ENCODE measurements at regions not wholly inside any gene's neighbourhood (a gene's known extent, or its start where the extent isn't known, plus 50 kb on each side); places are given as distances from the start of the nearest gene placed in this dataset.

GRCh38 chr3:69690-70089, 126.9 kb upstream of the CHL1 start:
- no peak overlapping the region for H3K27ac ChIP-seq
- no peak overlapping the region for H3K4me3 ChIP-seq
- no peak for TF ChIP-seq POLR2A (IDR thresholded peaks at IDR 0.05)
- TF ChIP-seq, protein P1, sequence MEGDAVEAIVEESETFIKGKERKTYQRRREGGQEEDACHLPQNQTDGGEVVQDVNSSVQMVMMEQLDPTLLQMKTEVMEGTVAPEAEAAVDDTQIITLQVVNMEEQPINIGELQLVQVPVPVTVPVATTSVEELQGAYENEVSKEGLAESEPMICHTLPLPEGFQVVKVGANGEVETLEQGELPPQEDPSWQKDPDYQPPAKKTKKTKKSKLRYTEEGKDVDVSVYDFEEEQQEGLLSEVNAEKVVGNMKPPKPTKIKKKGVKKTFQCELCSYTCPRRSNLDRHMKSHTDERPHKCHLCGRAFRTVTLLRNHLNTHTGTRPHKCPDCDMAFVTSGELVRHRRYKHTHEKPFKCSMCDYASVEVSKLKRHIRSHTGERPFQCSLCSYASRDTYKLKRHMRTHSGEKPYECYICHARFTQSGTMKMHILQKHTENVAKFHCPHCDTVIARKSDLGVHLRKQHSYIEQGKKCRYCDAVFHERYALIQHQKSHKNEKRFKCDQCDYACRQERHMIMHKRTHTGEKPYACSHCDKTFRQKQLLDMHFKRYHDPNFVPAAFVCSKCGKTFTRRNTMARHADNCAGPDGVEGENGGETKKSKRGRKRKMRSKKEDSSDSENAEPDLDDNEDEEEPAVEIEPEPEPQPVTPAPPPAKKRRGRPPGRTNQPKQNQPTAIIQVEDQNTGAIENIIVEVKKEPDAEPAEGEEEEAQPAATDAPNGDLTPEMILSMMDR (IDR thresholded peaks at IDR 0.05): no peak
- intact Hi-C loops (cut with DNase I; ENCODE audit: low total_unique reads): no loop called here
- H3K9me3 ChIP-seq: no peaks in the 10 kb centered on the region
- no peaks in the 10 kb centered on the region for H3K36me3 ChIP-seq
- DNase-seq: no peak
- no peaks in the 10 kb centered on the region for H3K4me1 ChIP-seq
- H3K27me3 ChIP-seq: no peaks in the 10 kb centered on the region

DNA sequence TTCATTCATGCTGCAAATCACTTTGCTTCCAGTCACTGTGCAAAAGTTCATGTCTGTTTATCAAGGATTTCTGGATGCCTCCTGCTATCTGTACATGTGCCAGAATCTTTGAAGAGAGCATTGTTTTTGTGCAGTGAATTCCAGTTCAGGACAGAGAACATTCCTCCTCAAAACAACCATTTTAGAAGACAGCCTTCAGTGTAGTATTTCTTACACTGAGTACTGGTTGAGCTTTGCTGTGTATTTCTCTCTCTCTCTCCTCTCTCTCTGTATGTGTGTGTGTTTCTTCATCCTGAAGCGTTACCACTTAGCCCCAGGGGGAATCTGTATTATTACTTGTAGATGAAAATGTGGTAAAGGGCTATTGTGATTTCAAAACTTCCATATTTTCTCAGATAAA, 123.8 kb upstream of the CHL1 start:
- intact Hi-C loops (cut with DNase I; ENCODE audit: low total_unique reads): no loop called here
- H3K27ac ChIP-seq: peak overlapping the region; percentile 56 to 57
- peak in 1 of 2 donors; percentile 17 for DNase-seq
- H3K27me3 ChIP-seq: no peaks in the 10 kb centered on the region
- no peaks in the 10 kb centered on the region for H3K36me3 ChIP-seq
- H3K4me3 ChIP-seq: no peak overlapping the region
- no peak for TF ChIP-seq POLR2A (IDR thresholded peaks at IDR 0.05)
- TF ChIP-seq, protein P1 (IDR thresholded peaks at IDR 0.05): no peak
- H3K4me1 ChIP-seq: no peaks in the 10 kb centered on the region
- no peaks in the 10 kb centered on the region for H3K9me3 ChIP-seq

- H3K9me3 ChIP-seq: no peaks in the 10 kb centered on the region
- no peaks in the 10 kb centered on the region for H3K36me3 ChIP-seq
- intact Hi-C loops (cut with DNase I; ENCODE audit: low total_unique reads): no loop called here
- H3K27ac ChIP-seq: peak overlapping the region; percentile 56 to 57
- TF ChIP-seq POLR2A (IDR thresholded peaks at IDR 0.05): no peak
- TF ChIP-seq, protein P1 (IDR thresholded peaks at IDR 0.05): no peak
- H3K4me3 ChIP-seq: no peak overlapping the region
- no peak for DNase-seq
- no peaks in the 10 kb centered on the region for H3K4me1 ChIP-seq
- H3K27me3 ChIP-seq: no peaks in the 10 kb centered on the region
These were observed 123.3 kb upstream of the CHL1 start for GRCh38 chr3:73271-73670.

DNA sequence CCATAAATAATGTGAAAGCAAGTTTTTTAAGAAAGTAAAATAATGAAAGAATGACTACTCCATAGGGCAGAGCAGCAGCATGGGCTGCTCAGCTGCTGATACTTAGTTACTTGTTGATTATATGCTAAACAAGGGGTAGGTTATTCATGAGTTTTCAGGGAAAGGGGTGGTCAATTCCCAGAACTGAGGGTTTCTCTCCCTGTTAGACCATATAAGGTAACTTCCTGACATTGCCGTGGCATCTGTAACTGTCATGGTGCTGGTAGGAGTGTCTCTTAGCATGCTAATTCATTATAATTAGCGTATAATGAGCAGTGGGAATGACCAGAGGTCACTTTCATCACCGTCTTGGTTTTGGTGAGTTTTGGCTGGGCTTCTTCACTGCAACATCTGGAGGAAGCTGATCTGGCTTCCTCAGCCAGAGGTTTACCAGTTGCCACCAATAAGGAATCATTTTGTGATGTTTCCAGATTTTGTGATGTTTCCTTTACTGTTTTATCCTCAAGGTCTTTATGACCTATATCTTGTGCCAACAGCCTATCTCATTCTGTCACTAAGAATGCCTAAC, 121.8 kb upstream of the CHL1 start:
- Histone ChIP-seq H3K27ac (peak overlapping the region in 1 of 2 donors; percentile 57), H3K36me3 (no peaks in the 10 kb centered on the region), H3K27me3 (no peaks in the 10 kb centered on the region), H3K4me1 (no peaks in the 10 kb centered on the region), H3K4me3 (no peak overlapping the region), H3K9me3 (no peaks in the 10 kb centered on the region)
- peak; percentile 16 to 30 for DNase-seq
- intact Hi-C loops (cut with DNase I; ENCODE audit: low total_unique reads): no loop called here
- TF ChIP-seq, protein P1 (IDR thresholded peaks at IDR 0.05): no peak
- TF ChIP-seq POLR2A (IDR thresholded peaks at IDR 0.05): no peak

GRCh38 chr3:75260-75659, 121.3 kb upstream of the CHL1 start:
- intact Hi-C loops (cut with DNase I; ENCODE audit: low total_unique reads): no loop called here

More at GRCh38 chr3:75260-75659, 121.3 kb upstream of the CHL1 start:
- Histone ChIP-seq H3K27me3 (no peaks in the 10 kb centered on the region), H3K4me3 (no peak overlapping the region), H3K4me1 (no peaks in the 10 kb centered on the region), H3K36me3 (no peaks in the 10 kb centered on the region), H3K27ac (peak overlapping the region; percentile 37 to 57), H3K9me3 (no peaks in the 10 kb centered on the region)
- no peak for TF ChIP-seq POLR2A (IDR thresholded peaks at IDR 0.05)
- TF ChIP-seq, protein P1 (IDR thresholded peaks at IDR 0.05): no peak
- peak in 1 of 2 donors; percentile 21 for DNase-seq

Data from uterus (tissue), 3 donors.